Astrocyte (in vitro differentiated cells and primary cell): ENCODE measurements at regions not wholly inside any gene's neighbourhood (a gene's known extent, or its start where the extent isn't known, plus 50 kb on each side); places are given as distances from the start of the nearest gene placed in this dataset.

Source experiments
- DNase-seq: peaks from one replicate; pipeline ENCODE4 v3.0.0-alpha.2; 2010; ENCODE audit warnings: low read depth
- FAIRE-seq: peaks from 2 replicates; lab custom pipeline; 2011; peaks lifted over from hg19 to GRCh38; lab: Jason Lieb, UNC
- H2AFZ ChIP-seq: 2 replicates; pipeline ENCODE4 v1.6.0; 2012; ENCODE audit warnings: low read depth, low read length, inconsistent platforms
- H3K27ac ChIP-seq: 2 replicates; pipeline ENCODE4 v1.5.1; 2011; ENCODE audit warnings: low read depth, low read length, inconsistent platforms
- H3K27me3 ChIP-seq: 2 replicates; pipeline ENCODE4 v1.6.0; 2011; ENCODE audit warnings: low read length, inconsistent platforms; ENCODE audit not compliant: insufficient read depth
- H3K36me3 ChIP-seq: 2 replicates; pipeline ENCODE4 v1.5.1; 2011; ENCODE audit warnings: low read length, inconsistent platforms; ENCODE audit not compliant: insufficient read depth
- H3K4me1 ChIP-seq: 2 replicates; pipeline ENCODE4 v1.5.1; 2011; ENCODE audit warnings: low read length, inconsistent platforms; ENCODE audit not compliant: insufficient read depth
- H3K4me2 ChIP-seq: 2 replicates; pipeline ENCODE4 v1.6.0; 2012; ENCODE audit warnings: low read length, inconsistent platforms
- H3K4me3 ChIP-seq: 2 replicates; pipeline ENCODE4 v1.5.1; 2011; ENCODE audit warnings: low read depth, mild to moderate bottlenecking, low read length, inconsistent platforms; ENCODE audit not compliant: insufficient read depth
- H3K79me2 ChIP-seq: 2 replicates; pipeline ENCODE4 v1.6.0; 2012; ENCODE audit warnings: mild to moderate bottlenecking, low read length, inconsistent platforms; ENCODE audit not compliant: insufficient read depth
- H3K9ac ChIP-seq: 2 replicates; pipeline ENCODE4 v1.6.0; 2012; ENCODE audit warnings: mild to moderate bottlenecking, low read length, inconsistent platforms
- H3K9me3 ChIP-seq: 2 replicates; pipeline ENCODE4 v1.5.1; 2012; ENCODE audit warnings: low read depth, mild to moderate bottlenecking, low read length, inconsistent platforms; ENCODE audit not compliant: insufficient read depth
- H4K20me1 ChIP-seq: 2 replicates; pipeline ENCODE4 v1.6.0; 2012; ENCODE audit warnings: low read length, inconsistent platforms; ENCODE audit not compliant: insufficient read depth
- H3K27ac Mint-ChIP-seq: one replicate; pipeline ENCODE4 v1.8.0; 2021; ENCODE audit warnings: mild to moderate bottlenecking, mixed read lengths; ENCODE audit not compliant: unreplicated experiment
- H3K27me3 Mint-ChIP-seq: one replicate; pipeline ENCODE4 v1.8.0; 2021; ENCODE audit warnings: low read depth, mixed read lengths; ENCODE audit not compliant: unreplicated experiment
- H3K36me3 Mint-ChIP-seq: one replicate; pipeline ENCODE4 v1.8.0; 2021; ENCODE audit warnings: low read depth, mixed read lengths; ENCODE audit not compliant: unreplicated experiment
- H3K4me1 Mint-ChIP-seq: one replicate; pipeline ENCODE4 v1.8.0; 2021; ENCODE audit warnings: low read depth, mixed read lengths; ENCODE audit not compliant: unreplicated experiment
- H3K4me3 Mint-ChIP-seq: one replicate; pipeline ENCODE4 v1.8.0; 2021; ENCODE audit warnings: mild to moderate bottlenecking, moderate library complexity, mixed read lengths; ENCODE audit not compliant: unreplicated experiment
- H3K9me3 Mint-ChIP-seq: one replicate; pipeline ENCODE4 v1.8.0; 2021; ENCODE audit warnings: mild to moderate bottlenecking, mixed read lengths; ENCODE audit not compliant: unreplicated experiment
- CTCF ChIP-seq: IDR thresholded peaks from 2 replicates; pipeline ENCODE4 v1.5.1; 2011; ENCODE audit warnings: low read depth, mild to moderate bottlenecking, inconsistent platforms, low read length, moderate library complexity; ENCODE audit not compliant: insufficient read depth
- EZH2 ChIP-seq: IDR thresholded peaks from 2 replicates; pipeline ENCODE4 v1.6.1; 2012; ENCODE audit warnings: mild to moderate bottlenecking, low read length, inconsistent platforms; ENCODE audit not compliant: insufficient read depth

DNA sequence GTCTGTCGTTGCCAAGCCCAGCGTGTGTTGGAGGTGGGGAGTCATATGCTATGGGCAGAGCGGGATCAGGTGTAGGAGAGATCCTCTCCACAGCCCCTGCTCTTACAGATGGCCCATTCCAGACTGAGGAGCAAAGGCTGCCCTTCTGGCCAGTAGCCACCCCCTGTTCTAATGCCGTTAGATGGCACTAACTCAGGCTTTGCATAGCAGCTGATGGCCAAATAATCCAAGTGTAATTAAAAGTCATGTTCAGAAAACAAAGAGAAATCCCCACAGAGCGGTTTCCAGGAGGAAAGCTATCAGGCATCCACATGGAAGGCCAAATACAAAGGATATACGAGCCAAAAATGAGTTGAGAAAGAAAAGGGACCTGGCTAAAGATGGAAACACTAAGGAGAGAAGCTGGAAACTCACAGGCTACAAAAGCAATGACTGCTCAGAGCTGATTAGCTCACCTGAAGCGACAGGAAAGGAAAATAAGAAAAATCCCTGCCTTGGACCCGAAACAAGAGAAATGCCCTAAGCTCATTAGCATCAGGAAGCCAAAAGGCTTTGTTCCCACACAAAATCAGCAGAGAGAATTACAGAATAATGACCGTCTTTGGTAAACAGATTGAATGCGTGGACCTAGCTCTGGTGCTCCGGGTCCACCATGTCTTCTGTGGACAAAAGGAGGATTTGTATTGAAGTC is 1002.4 kb upstream of the KLHL29 start:
- H3K4me1 Mint-ChIP-seq, result no peaks in the 10 kb centered on the region
- peaks cover 4% of the 10 kb centered on the region for H3K9me3 ChIP-seq
- no peak for DNase-seq
- H3K36me3 Mint-ChIP-seq, result no peaks in the 10 kb centered on the region
- H2AFZ ChIP-seq, result no peak overlapping the region
- H3K36me3 ChIP-seq, result no peaks in the 10 kb centered on the region
- no peaks in the 10 kb centered on the region for H4K20me1 ChIP-seq
- no peaks in the 10 kb centered on the region for H3K4me1 ChIP-seq
- FAIRE-seq, result no peak
- H3K27ac Mint-ChIP-seq, result no peak overlapping the region
- H3K4me3 Mint-ChIP-seq, result no peak overlapping the region
- H3K4me3 ChIP-seq, result no peak overlapping the region
- no peak overlapping the region for H3K27ac ChIP-seq
- no peaks in the 10 kb centered on the region for H3K27me3 Mint-ChIP-seq
- H3K4me2 ChIP-seq, result no peak overlapping the region
- no peak for TF ChIP-seq EZH2
- TF ChIP-seq CTCF, result no peak
- H3K79me2 ChIP-seq, result no peaks in the 10 kb centered on the region
- no peaks in the 10 kb centered on the region for H3K9me3 Mint-ChIP-seq
- H3K27me3 ChIP-seq, result no peaks in the 10 kb centered on the region
- H3K9ac ChIP-seq, result no peak overlapping the region

- no peak overlapping the region for H3K9ac ChIP-seq
- DNase-seq, result no peak
- no peak overlapping the region for H3K27ac Mint-ChIP-seq
- H3K27ac ChIP-seq, result no peak overlapping the region
- H3K4me3 Mint-ChIP-seq, result no peak overlapping the region
- no peak for TF ChIP-seq CTCF
- TF ChIP-seq EZH2, result no peak
- H3K4me1 Mint-ChIP-seq, result peaks cover 5% of the 10 kb centered on the region
- H3K9me3 Mint-ChIP-seq, result no peaks in the 10 kb centered on the region
- H4K20me1 ChIP-seq, result no peaks in the 10 kb centered on the region
- no peaks in the 10 kb centered on the region for H3K27me3 ChIP-seq
- no peaks in the 10 kb centered on the region for H3K79me2 ChIP-seq
- H3K4me1 ChIP-seq, result no peaks in the 10 kb centered on the region
- H2AFZ ChIP-seq, result no peak overlapping the region
- peaks cover 3% of the 10 kb centered on the region for H3K9me3 ChIP-seq
- no peak for FAIRE-seq
- no peak overlapping the region for H3K4me3 ChIP-seq
- no peak overlapping the region for H3K4me2 ChIP-seq
- no peaks in the 10 kb centered on the region for H3K36me3 Mint-ChIP-seq
- no peaks in the 10 kb centered on the region for H3K27me3 Mint-ChIP-seq
- no peaks in the 10 kb centered on the region for H3K36me3 ChIP-seq
Measured at GRCh38 chr2:22397847-22398246, 987.1 kb upstream of the KLHL29 start.

- TF ChIP-seq CTCF (no peak), EZH2 (no peak)
- Histone ChIP-seq H3K9me3 (peaks cover 3% of the 10 kb centered on the region), H3K4me1 (no peaks in the 10 kb centered on the region), H3K9ac (no peak overlapping the region), H3K79me2 (no peaks in the 10 kb centered on the region), H4K20me1 (no peaks in the 10 kb centered on the region), H3K27ac (no peak overlapping the region), H2AFZ (no peak overlapping the region), H3K27me3 (no peaks in the 10 kb centered on the region), H3K36me3 (no peaks in the 10 kb centered on the region), H3K4me3 (no peak overlapping the region), H3K4me2 (no peak overlapping the region)
- Mint-ChIP-seq H3K27me3 (peaks cover 2% of the 10 kb centered on the region), H3K4me3 (no peak overlapping the region), H3K4me1 (no peaks in the 10 kb centered on the region), H3K36me3 (no peaks in the 10 kb centered on the region), H3K9me3 (no peaks in the 10 kb centered on the region), H3K27ac (no peak overlapping the region)
- FAIRE-seq (no peak), DNase-seq (no peak)
Measured at GRCh38 chr2:22403748-22404147, 981.2 kb upstream of the KLHL29 start.
